ENCODE measurements at regions not wholly inside any gene's neighbourhood (a gene's known extent, or its start where the extent isn't known, plus 50 kb on each side); places are given as distances from the start of the nearest gene placed in this dataset.

- Histone ChIP-seq H3K27ac (no peak overlapping the region), H4K20me1 (ENCODE audit: insufficient read depth, poor library complexity, severe bottlenecking) (no peaks in the 10 kb centered on the region), H3K4me1 (ENCODE audit: insufficient read depth) (no peaks in the 10 kb centered on the region), H3K36me3 (replicated peaks; ENCODE audit: insufficient read depth, low read depth) (no peaks in the 10 kb centered on the region), H3K4me3 (no peak overlapping the region), H3K27me3 (peaks cover 7% of the 10 kb centered on the region), H3K79me2 (no peaks in the 10 kb centered on the region), H3K4me2 (no peak overlapping the region), H3K9me3 (ENCODE audit: low read depth) (no peaks in the 10 kb centered on the region), H2AFZ (no peak overlapping the region), H3K9me2 (replicated peaks; ENCODE audit: insufficient read depth) (no peaks in the 10 kb centered on the region)
- WGBS (ENCODE audit: low lambda C conversion rate, missing lambda C conversion rate) = 85% methylated on average over 11 of the region's 11 CpGs
- no peak for DNase-seq (ENCODE audit: low spot score)
- TF ChIP-seq EZH2phosphoT487 (IDR thresholded peaks at IDR 0.05; ENCODE audit: low read depth, severe bottlenecking, unreplicated experiment) = no peak
- no peak for TF ChIP-seq EZH2 (IDR thresholded peaks at IDR 0.05; ENCODE audit: borderline replicate concordance)
- no peak for TF ChIP-seq CTCF (IDR thresholded peaks at IDR 0.05; ENCODE audit: poor library complexity)
Observed at GRCh38 chr17:34521955-34522354, 57.4 kb upstream of the TMEM132E start.

GRCh38 chr17:34519282-34519681 lies 60.1 kb upstream of the TMEM132E start:
- no peak overlapping the region for H2AFZ ChIP-seq
- TF ChIP-seq CTCF (IDR thresholded peaks at IDR 0.05; ENCODE audit: poor library complexity) (peak; percentile 43), EZH2phosphoT487 (IDR thresholded peaks at IDR 0.05; ENCODE audit: low read depth, severe bottlenecking, unreplicated experiment) (no peak)
- no peaks in the 10 kb centered on the region for H3K36me3 ChIP-seq (replicated peaks; ENCODE audit: insufficient read depth, low read depth)
- no peaks in the 10 kb centered on the region for H3K4me1 ChIP-seq (ENCODE audit: insufficient read depth)
- H3K79me2 ChIP-seq = no peaks in the 10 kb centered on the region
- H3K27ac ChIP-seq = no peak overlapping the region
- H3K27me3 ChIP-seq = no peaks in the 10 kb centered on the region
- H3K9me2 ChIP-seq (replicated peaks; ENCODE audit: insufficient read depth) = no peaks in the 10 kb centered on the region
- H3K9me3 ChIP-seq (ENCODE audit: low read depth) = no peaks in the 10 kb centered on the region
- 23% methylated on average over 6 of the region's 6 CpGs for WGBS (ENCODE audit: low lambda C conversion rate, missing lambda C conversion rate)
- DNase-seq (ENCODE audit: low spot score) = no peak
- no peak overlapping the region for H3K4me2 ChIP-seq
- H3K4me3 ChIP-seq = no peak overlapping the region
- no peaks in the 10 kb centered on the region for H4K20me1 ChIP-seq (ENCODE audit: insufficient read depth, poor library complexity, severe bottlenecking)

- H3K9me2 ChIP-seq (replicated peaks; ENCODE audit: insufficient read depth) = no peaks in the 10 kb centered on the region
- no peak overlapping the region for H3K27ac ChIP-seq
- TF ChIP-seq CTCF (IDR thresholded peaks at IDR 0.05; ENCODE audit: poor library complexity) = no peak
- no peak for TF ChIP-seq EZH2phosphoT487 (IDR thresholded peaks at IDR 0.05; ENCODE audit: low read depth, severe bottlenecking, unreplicated experiment)
- H3K9me3 ChIP-seq (ENCODE audit: low read depth) = no peaks in the 10 kb centered on the region
- H3K36me3 ChIP-seq (replicated peaks; ENCODE audit: insufficient read depth, low read depth) = no peaks in the 10 kb centered on the region
- H3K27me3 ChIP-seq = peaks cover 2% of the 10 kb centered on the region
- no peaks in the 10 kb centered on the region for H3K4me1 ChIP-seq (ENCODE audit: insufficient read depth)
- H4K20me1 ChIP-seq (ENCODE audit: insufficient read depth, poor library complexity, severe bottlenecking) = no peaks in the 10 kb centered on the region
- no peak overlapping the region for H2AFZ ChIP-seq
- 83% methylated on average over 1 of the region's 1 CpG for WGBS (ENCODE audit: low lambda C conversion rate, missing lambda C conversion rate)
- no peak overlapping the region for H3K4me2 ChIP-seq
- no peak overlapping the region for H3K4me3 ChIP-seq
- DNase-seq (ENCODE audit: low spot score) = no peak
- no peaks in the 10 kb centered on the region for H3K79me2 ChIP-seq
Observed at GRCh38 chr17:34517406-34517805, 62.0 kb upstream of the TMEM132E start.

GRCh38 chr17:34511931-34512330 lies 67.5 kb upstream of the TMEM132E start:
- TF ChIP-seq EZH2phosphoT487 (IDR thresholded peaks at IDR 0.05; ENCODE audit: low read depth, severe bottlenecking, unreplicated experiment) (no peak), EZH2 (IDR thresholded peaks at IDR 0.05; ENCODE audit: borderline replicate concordance) (no peak), CTCF (IDR thresholded peaks at IDR 0.05; ENCODE audit: poor library complexity) (no peak)
- Histone ChIP-seq H3K4me3 (no peak overlapping the region), H3K9me2 (replicated peaks; ENCODE audit: insufficient read depth) (no peaks in the 10 kb centered on the region), H3K27me3 (peaks cover 35% of the 10 kb centered on the region), H3K4me1 (ENCODE audit: insufficient read depth) (no peaks in the 10 kb centered on the region), H3K9me3 (ENCODE audit: low read depth) (no peaks in the 10 kb centered on the region), H3K36me3 (replicated peaks; ENCODE audit: insufficient read depth, low read depth) (no peaks in the 10 kb centered on the region), H4K20me1 (ENCODE audit: insufficient read depth, poor library complexity, severe bottlenecking) (no peaks in the 10 kb centered on the region), H3K4me2 (no peak overlapping the region), H2AFZ (no peak overlapping the region), H3K27ac (no peak overlapping the region), H3K79me2 (no peaks in the 10 kb centered on the region)
- DNase-seq (ENCODE audit: low spot score) = no peak
- 87% methylated on average over 3 of the region's 3 CpGs for WGBS (ENCODE audit: low lambda C conversion rate, missing lambda C conversion rate)
